IPS-15b (cell line): ENCODE measurements at regions not wholly inside any gene's neighbourhood (a gene's known extent, or its start where the extent isn't known, plus 50 kb on each side); places are given as distances from the start of the nearest gene placed in this dataset.
"Not testable (repeated sequence)": the region's sequence is repeated elsewhere in the genome, so short reads cannot be mapped to it uniquely, and the experiment has no call there.

Source experiments
- H3K27me3 ChIP-seq: one replicate; pipeline ENCODE4 v1.6.1; 2013; ENCODE audit warnings: low read length; ENCODE audit not compliant: control insufficient read depth, insufficient read depth
- H3K36me3 ChIP-seq: one replicate; pipeline ENCODE4 v1.6.1; 2013; ENCODE audit warnings: low read length; ENCODE audit not compliant: control insufficient read depth, insufficient read depth
- H3K4me1 ChIP-seq: one replicate; pipeline ENCODE4 v1.6.1; 2013; ENCODE audit warnings: mild to moderate bottlenecking, low read length; ENCODE audit not compliant: control insufficient read depth, insufficient read depth
- H3K4me3 ChIP-seq: one replicate; pipeline ENCODE4 v1.5.1; 2013; ENCODE audit warnings: low read depth, low read length
- H3K9ac ChIP-seq: one replicate; pipeline ENCODE4 v1.6.1; 2013; ENCODE audit warnings: low read depth, mild to moderate bottlenecking, low read length
- H3K9me3 ChIP-seq: one replicate; pipeline ENCODE4 v1.6.1; 2013; ENCODE audit warnings: mild to moderate bottlenecking, low read length; ENCODE audit not compliant: control insufficient read depth, insufficient read depth

DNA sequence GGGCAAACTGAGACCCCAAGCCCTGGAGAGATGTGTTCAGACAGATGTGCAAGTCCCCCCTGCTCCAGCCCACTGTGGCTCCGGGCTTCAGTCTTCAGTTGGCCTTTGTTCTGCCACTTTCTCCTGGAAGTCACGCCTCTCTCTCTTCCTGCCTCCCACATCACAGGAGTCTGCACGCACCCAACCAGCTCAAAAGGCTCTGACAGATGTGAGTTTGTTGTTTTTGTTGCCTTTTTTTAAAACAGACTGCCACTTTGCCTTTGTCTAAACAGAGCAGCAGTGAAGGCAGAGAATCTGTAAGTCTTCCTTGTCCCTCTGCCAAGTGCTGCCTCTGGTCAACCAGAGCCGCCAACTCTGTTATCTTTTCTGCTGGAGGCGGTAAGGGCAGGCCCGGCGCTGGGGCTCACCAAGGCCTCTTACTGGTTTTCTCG lies 149.7 kb downstream of the TFAP2C start:
- Histone ChIP-seq H3K4me3 (no peak overlapping the region), H3K9ac (no peak overlapping the region), H3K4me1 (peaks cover 2% of the 10 kb centered on the region), H3K36me3 (no peaks in the 10 kb centered on the region), H3K9me3 (no peaks in the 10 kb centered on the region), H3K27me3 (no peaks in the 10 kb centered on the region)

DNA sequence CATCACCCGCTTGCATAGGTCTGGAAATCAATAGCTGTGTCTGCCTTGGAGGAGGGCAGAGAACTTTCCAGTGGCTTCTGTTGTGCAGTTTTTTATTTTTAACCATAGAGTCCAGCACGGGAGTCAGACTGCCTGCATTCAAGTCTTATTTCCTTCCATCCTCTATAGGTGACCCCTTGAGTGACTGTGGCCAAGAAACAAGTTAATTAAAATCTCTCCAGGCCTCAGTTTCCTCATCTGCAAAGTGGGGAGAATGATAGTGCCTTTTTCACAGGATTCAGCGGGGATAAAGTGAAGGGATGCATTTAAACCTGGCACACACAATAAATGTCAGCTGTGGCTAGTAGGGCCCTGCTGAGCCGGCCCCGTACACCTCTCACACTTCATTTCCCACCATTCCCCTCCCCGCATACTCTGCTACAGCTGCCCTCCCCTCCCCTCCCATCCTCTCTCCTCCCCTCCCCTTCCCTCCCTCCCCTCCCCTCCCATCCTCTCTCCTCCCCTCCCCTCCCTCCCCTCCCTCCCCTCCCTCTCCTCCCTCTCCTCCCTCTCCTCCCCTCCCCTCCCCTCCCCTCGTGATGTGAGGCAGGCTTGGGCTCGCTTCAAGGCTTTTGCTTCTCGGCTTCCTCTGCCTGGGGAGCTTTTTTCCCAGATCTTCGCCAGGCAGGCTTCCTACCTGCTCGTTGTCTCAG lies 150.5 kb downstream of the TFAP2C start:
- H3K4me1 ChIP-seq: peaks cover 2% of the 10 kb centered on the region
- H3K4me3 ChIP-seq: no peak overlapping the region
- no peak overlapping the region for H3K9ac ChIP-seq

DNA sequence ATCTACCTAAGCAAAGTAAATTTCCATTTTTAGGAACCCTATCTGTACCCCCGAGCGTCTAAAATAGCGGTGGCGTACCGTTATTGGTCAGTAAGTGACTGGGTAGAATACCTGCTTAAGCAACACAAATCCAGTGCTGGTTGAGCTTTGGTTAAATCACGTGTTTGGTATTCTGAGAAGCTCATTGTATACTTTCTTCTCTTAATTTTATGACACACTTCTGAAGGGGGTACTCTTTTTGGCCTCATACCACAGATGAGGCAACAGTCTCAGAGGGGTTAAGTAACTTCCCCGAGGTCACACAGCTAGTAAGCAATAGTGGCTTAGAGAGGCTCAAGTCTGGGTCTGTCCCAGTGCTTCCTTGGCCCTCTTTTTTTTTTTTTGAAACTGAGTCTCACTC lies 151.2 kb downstream of the TFAP2C start:
- Histone ChIP-seq H3K9me3 (no peaks in the 10 kb centered on the region), H3K36me3 (no peaks in the 10 kb centered on the region), H3K4me1 (peaks cover 2% of the 10 kb centered on the region), H3K4me3 (no peak overlapping the region), H3K27me3 (no peaks in the 10 kb centered on the region), H3K9ac (no peak overlapping the region)

More for the DNA sequence above, 150.5 kb downstream of the TFAP2C start:
- H3K36me3 ChIP-seq: no peaks in the 10 kb centered on the region
- H3K9me3 ChIP-seq: no peaks in the 10 kb centered on the region
- H3K27me3 ChIP-seq: no peaks in the 10 kb centered on the region

DNA sequence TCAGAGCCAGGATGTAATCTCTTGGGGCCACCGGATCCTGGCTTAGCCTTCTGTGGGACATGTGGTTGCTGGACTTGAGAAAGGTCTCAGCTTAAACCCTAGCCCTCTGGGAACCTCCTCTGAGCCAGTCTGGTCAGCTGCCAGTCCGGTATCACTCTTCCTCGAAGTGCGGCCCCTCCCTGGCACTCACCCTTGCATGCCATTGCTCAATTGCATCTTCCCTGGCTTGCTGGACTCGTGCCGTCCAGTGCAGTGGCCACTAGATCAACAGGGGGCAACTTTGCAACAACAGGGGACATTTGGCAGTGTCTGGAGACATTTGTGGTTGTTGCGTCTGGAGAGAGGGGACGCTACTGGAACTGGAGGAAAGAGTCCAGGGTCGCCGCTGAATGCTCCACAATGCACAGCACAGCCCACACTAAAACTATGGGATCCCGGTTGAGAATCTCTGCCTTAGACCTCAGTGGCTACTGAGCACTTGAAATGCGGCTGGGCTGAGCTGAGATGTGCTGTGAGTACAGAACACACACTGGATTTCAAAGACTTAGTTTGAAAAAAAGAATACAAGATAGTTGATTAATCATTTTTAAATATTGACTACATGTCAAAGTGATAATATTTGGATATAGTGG lies 152.1 kb downstream of the TFAP2C start:
- Histone ChIP-seq H3K9me3 (no peaks in the 10 kb centered on the region), H3K4me3 (no peak overlapping the region), H3K4me1 (peaks cover 2% of the 10 kb centered on the region), H3K36me3 (no peaks in the 10 kb centered on the region), H3K9ac (no peak overlapping the region), H3K27me3 (no peaks in the 10 kb centered on the region)

DNA sequence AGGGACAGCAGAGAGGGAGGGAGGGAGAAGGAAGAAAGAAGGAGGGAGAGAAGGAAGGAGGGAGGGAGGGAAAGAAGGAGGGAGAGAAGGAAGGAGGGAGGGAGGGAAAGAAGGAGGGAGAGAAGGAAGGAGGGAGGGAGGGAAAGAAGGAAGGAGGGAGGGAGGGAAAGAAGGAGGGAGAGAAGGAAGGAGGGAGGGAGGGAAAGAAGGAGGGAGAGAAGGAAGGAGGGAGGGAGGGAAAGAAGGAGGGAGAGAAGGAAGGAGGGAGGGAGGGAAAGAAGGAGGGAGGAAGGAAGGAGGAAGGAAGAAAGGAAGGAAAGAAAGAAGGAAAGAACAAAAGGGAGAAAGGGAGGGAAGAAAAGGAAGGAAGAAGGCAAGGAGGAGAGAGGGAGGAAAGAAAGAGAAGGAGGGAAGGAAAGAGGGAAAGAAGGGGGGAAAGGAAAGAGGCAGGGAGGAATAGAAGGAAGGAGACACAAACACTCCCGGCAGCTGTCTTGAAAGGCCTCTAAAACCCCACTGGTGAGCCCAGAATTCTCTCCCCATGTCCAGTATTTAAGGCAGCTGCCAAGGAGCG lies 153.0 kb downstream of the TFAP2C start:
- not testable (repeated sequence) for H3K4me3 ChIP-seq, H3K4me1 ChIP-seq, H3K27me3 ChIP-seq, H3K36me3 ChIP-seq, H3K9ac ChIP-seq, H3K9me3 ChIP-seq

DNA sequence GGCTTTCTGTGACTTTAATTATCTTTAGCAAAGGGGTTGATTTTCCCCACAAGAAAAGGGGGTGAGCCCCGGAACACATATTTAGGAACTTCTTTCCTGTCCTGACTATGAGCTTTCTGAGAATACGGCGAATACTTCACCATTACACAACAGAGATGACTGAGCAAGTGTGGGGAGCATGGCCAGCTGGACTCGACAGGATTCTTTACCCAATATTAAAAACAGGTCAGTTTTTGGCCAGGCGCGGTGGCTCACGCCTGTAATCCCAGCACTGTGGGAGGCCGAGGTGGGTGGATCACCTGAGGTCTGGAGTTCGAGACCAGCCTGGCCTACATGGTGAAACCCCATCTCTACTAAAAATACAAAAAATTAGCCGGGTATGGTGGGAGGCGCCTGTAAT lies 153.7 kb downstream of the TFAP2C start:
- H3K36me3 ChIP-seq, H3K4me1 ChIP-seq, H3K9ac ChIP-seq, H3K4me3 ChIP-seq, H3K27me3 ChIP-seq, H3K9me3 ChIP-seq: not testable (repeated sequence)

DNA sequence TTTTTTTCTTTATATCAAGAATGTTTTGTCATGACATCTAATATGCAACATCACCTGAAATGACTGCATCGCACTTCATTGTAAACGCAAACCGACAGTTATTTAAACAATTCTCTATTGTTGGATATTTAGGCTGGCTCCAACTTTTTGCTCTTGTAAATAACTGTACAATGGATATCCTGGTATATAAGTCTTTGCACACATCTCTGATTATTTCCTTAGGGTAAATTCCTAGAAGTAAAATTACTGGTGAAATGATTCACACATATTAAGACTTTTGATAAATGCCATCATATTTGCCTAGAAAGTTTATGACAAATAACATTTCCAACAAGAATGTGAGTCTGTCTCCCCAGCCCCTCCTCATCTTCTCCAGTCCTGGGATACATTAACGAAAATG lies 154.7 kb downstream of the TFAP2C start:
- no peaks in the 10 kb centered on the region for H3K36me3 ChIP-seq

DNA sequence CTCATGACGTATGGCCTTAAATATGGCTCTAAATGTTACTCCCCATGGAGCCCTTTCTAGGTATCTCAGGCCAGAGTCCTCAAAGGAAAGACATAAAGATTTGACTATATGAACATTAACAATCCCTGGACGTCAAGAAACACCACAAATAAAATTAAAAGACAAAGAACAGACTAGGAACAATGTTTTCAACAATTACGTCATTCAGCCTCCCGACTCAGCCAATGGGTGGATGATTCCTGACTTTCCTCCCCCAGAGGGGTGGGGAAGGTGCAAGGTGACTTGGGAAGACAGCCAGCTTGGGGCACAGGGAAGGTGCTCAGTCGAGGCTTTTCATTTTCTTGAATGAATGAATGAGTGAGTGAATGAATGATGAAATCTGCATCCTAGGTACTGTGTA lies 157.4 kb downstream of the TFAP2C start:
- no peaks in the 10 kb centered on the region for H3K27me3 ChIP-seq
- no peak overlapping the region for H3K9ac ChIP-seq
- no peaks in the 10 kb centered on the region for H3K36me3 ChIP-seq
- no peaks in the 10 kb centered on the region for H3K9me3 ChIP-seq
- no peaks in the 10 kb centered on the region for H3K4me1 ChIP-seq
- no peak overlapping the region for H3K4me3 ChIP-seq

More for the DNA sequence above, 154.7 kb downstream of the TFAP2C start:
- Histone ChIP-seq H3K4me1 (peaks cover 2% of the 10 kb centered on the region), H3K9ac (no peak overlapping the region), H3K27me3 (no peaks in the 10 kb centered on the region), H3K4me3 (no peak overlapping the region), H3K9me3 (no peaks in the 10 kb centered on the region)

DNA sequence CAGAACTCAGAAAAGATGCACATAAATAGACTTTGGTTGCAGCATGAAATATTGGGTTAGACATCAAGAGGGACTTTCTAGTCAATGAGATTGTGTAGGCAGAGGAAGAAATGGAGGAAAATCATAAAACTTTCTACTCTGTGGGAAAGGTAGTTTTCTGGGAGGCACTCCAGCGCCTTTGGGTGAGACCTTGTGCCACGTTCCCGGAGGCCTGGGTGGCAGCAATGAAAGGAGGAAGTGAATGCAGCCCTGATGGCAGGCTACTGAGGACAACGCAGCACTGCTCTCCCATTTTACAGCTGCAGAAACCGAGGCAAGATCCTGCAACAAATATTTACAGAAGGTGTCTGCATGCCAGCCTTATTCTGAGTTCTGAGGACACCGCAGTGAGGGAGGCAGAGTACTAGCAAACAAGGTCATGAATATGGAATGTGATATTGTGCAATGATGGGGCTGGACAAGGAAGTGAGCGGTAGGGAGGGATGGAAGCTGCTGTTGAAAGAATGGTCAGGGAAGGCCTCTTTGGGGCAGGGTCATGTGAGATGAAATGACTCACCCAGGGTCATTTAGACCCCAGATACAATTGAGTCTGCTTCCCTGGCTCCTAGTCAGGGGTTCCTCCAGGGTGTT lies 159.1 kb downstream of the TFAP2C start:
- Histone ChIP-seq H3K4me1 (no peaks in the 10 kb centered on the region), H3K4me3 (no peak overlapping the region), H3K27me3 (no peaks in the 10 kb centered on the region), H3K9ac (no peak overlapping the region), H3K9me3 (no peaks in the 10 kb centered on the region), H3K36me3 (no peaks in the 10 kb centered on the region)

DNA sequence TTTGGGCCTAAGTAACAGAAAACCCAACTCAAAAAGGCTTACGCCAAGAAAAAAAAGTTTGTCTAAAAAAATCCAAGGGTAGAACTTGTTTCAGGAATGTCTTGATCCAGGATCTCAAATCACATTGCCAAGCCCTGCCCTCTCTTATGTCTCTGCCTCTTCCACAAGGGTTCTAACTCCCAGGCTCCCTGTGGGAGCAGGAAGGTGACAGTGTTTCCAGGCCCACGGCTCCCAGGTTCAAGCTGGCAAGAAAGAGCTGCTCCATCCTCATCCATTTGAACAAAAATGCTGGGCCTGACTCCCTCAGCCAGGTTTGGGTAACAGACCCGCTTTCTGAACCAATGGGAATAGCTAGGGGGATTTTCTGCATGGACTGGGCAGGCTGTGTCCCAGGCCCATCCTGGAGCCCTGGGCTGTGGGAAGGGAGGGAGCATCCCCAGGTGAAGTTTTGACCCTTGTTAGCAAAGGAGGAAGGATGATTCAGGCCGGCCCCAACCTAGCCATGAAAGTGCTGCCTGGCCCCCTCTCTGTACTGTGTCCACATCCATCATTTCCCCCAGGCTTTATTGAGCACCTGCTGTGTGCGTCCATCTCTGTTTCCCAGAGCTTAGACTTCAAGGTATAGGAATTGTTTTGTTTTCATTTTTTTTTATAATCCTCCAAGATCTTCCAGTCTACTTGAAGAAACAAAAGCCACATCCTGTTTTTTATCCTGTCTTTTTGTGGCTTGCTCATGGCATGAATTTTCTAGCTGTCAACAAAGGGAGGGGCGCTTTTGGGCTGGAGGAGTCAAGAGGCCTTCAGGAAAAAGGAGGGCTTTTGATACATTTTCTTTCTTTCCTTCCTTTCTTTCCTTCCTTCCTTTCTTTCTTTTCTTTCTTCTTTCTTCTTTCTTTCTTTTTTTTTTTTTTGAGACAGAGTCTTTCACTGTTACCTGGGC lies 159.8 kb downstream of the TFAP2C start:
- H3K9me3 ChIP-seq: no peaks in the 10 kb centered on the region
- H3K4me1 ChIP-seq: no peaks in the 10 kb centered on the region
- no peak overlapping the region for H3K9ac ChIP-seq
- no peaks in the 10 kb centered on the region for H3K36me3 ChIP-seq
- no peak overlapping the region for H3K4me3 ChIP-seq
- no peaks in the 10 kb centered on the region for H3K27me3 ChIP-seq

DNA sequence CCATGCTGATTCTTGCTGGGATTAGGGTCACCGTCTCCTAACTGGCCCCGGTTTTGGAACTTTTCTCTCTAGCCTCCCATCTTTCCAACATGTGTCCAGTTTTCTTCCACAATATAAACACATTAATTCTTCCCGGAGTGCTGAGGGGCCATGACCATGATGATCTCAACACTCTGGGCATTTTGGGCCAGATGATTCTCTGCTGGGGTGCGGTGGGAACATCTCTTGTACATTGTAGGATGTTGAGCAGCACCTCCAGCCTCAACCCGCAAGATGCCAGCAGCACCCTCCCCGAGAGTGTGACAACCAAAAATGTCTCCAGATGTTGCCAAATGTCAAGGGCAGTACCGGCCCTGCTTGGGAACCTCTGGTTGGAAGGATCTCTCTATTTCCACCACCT lies 164.8 kb downstream of the TFAP2C start:
- Histone ChIP-seq H3K27me3 (no peaks in the 10 kb centered on the region), H3K4me3 (no peak overlapping the region), H3K4me1 (no peaks in the 10 kb centered on the region), H3K9me3 (no peaks in the 10 kb centered on the region), H3K9ac (no peak overlapping the region), H3K36me3 (no peaks in the 10 kb centered on the region)
